Stimulated activated CD8-positive, alpha-beta memory T cell treated with anti-CD3 and anti-CD28 coated beads, Interleukin-7, amount 100 ng/mL, for 4 hours (primary cell): ENCODE measurements at regions not wholly inside any gene's neighbourhood (a gene's known extent, or its start where the extent isn't known, plus 50 kb on each side); places are given as distances from the start of the nearest gene placed in this dataset.

Experiments used
- DNase-seq, 2 donors: peaks; one replicate each; pipeline ENCODE4 v3.0.0-alpha.2; 2020; ENCODE audit warnings: low read depth in 2 of 2

- no peak for DNase-seq
These were observed 556.1 kb downstream of the EFNB2 start for GRCh38 chr13:105979131-105980011.

- no peak for DNase-seq
These were observed 561.1 kb downstream of the EFNB2 start for GRCh38 chr13:105974380-105974779.

DNA sequence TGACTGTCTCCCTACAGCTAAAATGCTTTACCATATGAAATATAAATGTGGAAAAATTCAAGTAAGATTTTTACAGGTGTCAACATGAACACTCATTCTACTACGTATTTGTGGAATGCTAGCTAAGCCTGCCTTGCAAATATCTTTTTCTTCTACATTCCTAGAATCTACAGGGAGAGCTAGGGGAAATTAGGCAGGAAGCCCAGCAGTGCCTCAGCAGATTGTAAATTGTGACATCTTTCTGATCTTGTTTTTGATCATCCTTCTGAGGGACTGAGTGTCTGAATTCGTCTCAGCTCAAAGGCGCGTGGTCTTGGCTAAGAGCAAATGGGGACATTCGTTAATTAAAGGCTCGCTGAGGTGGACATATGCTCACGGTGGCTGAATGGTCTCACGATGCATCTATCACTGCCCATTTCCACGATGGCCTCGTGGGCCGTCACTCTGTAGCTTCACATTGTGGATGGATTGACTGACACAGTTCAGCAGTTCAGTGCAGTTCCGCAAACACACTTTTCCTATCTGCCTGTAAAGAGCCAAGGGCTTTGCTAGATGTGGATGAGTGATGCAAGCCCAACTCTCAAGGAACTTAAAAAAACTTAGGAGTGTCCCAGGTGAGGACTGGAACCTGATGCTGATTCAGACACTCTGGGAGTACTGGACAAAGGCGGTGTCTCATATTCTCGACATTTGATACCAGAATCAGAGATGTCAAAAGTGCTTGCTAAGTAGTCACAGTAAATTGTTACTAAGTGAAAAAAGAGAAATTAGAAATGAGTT is 562.5 kb downstream of the EFNB2 start:
- no peak for DNase-seq

GRCh38 chr13:105972306-105972721 is 563.1 kb downstream of the EFNB2 start:
- DNase-seq = no peak

GRCh38 chr13:105971738-105972137 is 563.7 kb downstream of the EFNB2 start:
- DNase-seq = no peak

DNA sequence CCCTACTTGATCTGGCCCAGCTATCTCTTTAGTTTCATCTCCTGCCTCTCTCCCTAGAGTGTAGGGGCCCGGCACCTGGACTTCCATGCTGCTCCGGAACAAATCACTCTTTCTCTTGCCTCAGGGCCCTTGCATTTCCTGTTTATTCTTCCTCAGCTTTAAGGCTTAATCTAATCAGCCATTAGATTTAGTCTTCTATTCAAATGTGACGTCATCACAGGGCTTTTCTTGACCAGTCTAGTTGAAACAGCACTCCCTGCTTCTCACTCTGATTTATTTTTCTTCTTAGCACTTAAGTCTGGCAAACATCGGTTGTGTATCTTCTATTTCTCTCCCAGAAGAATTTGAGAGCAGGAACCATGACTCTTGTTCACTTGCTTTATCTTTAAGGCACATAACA is 564.1 kb downstream of the EFNB2 start:
- DNase-seq = no peak

- no peak for DNase-seq
These were observed 565.7 kb downstream of the EFNB2 start for GRCh38 chr13:105969761-105970160.

DNA sequence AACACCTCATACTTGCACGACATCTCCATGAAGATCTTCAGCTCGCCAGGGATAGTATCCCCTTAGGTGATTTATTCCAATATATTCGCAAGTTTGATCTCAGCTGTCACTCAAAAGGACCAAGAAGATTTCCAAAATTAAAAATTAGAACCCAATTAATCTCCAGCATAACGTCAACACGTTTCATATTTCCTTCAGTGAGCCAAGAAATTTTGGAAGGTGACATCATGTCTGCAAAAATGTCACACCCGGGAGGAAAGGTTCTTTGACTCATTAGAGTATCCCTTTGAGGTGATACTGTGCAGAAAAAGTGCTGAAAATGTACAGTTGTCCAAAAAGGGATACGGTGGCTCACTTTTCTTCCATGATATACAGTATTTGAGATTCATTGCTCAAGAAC is 569.6 kb downstream of the EFNB2 start:
- DNase-seq = no peak

- DNase-seq = no peak
These were observed 573.4 kb downstream of the EFNB2 start for GRCh38 chr13:105962080-105962479.

GRCh38 chr13:105961438-105961837 is 574.0 kb downstream of the EFNB2 start:
- no peak for DNase-seq

DNA sequence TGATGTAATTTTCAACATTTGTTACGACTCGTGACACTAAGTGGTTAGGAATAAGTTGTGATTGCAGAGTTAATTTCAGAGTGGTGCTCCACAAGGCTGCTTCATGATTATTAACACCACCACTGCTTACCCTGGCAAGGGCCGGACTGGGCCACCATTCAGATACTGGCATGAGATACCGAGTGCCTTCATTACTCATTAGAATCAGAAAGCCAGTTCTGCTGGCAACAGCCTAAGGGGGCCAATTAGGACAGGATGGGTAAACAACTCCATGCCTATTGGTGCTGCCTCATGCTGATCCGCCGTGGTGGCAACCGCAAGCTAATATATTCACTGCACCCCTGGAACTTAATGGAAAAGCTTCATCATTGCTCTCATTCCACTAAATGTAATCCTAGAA is 575.1 kb downstream of the EFNB2 start:
- DNase-seq = no peak

- no peak for DNase-seq
These were observed 575.6 kb downstream of the EFNB2 start for GRCh38 chr13:105959876-105960275.

- no peak for DNase-seq
These were observed 577.6 kb downstream of the EFNB2 start for GRCh38 chr13:105957769-105958438.

- no peak for DNase-seq
These were observed 578.5 kb downstream of the EFNB2 start for GRCh38 chr13:105956921-105957320.

- DNase-seq = no peak
These were observed 582.5 kb downstream of the EFNB2 start for GRCh38 chr13:105952973-105953290.

- DNase-seq = no peak
These were observed 583.1 kb downstream of the EFNB2 start for GRCh38 chr13:105952233-105952972.

- DNase-seq = no peak
These were observed 587.3 kb downstream of the EFNB2 start for GRCh38 chr13:105948143-105948542.

- no peak for DNase-seq
These were observed 594.6 kb downstream of the EFNB2 start for GRCh38 chr13:105940882-105941281.

- DNase-seq = no peak
These were observed 598.0 kb downstream of the EFNB2 start for GRCh38 chr13:105937451-105937850.

DNA sequence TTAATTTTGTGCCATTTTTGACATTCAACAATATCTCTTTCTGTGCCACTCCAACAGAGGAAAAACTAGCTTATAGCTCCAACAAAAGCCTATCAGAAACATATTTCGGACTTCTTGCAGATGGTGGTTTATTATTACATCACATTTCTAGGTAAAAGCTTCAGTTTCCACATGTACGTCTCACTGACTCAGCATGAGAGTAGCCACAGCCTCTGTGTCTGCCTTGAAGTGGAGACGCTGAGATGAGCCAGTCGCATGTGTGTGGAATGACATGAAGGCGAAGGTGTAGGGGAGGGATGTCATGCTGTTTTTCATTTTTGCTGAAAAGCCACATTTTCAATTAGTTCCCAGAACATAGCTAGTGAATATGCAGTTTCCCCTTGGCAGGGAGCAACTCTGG is 598.6 kb downstream of the EFNB2 start:
- no peak for DNase-seq

GRCh38 chr13:105929505-105929904 is 606.0 kb downstream of the EFNB2 start:
- no peak for DNase-seq

DNA sequence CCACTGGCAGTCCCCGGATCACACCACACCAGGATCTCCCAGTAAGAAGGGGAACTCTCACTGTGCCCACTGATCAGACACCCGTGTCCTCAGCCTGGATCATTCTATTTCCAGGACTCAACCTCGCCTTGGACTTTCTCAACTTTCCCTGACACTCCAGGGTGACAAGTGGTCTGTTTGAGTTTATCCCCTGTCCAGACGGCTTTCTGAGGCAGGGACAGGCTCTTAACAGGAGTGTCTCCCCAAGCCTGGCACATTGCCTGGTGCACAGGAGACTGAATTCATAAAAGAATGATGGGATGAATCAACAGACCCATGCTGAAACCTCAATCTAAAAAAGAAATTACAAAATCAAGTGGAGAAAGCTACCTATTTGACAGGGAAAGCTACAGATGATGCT is 606.6 kb downstream of the EFNB2 start:
- no peak for DNase-seq
